Activated naive CD4-positive, alpha-beta T cell treated with anti-CD3 and anti-CD28 coated beads for 36 hours (primary cell): ENCODE measurements at regions not wholly inside any gene's neighbourhood (a gene's known extent, or its start where the extent isn't known, plus 50 kb on each side); places are given as distances from the start of the nearest gene placed in this dataset.

ENCODE experiments used
- CTCF ChIA-PET: fragments of 350-600 bp; sonication (Branson Sonifier 250); formaldehyde crosslinking; loops from one replicate; lab custom pipeline; 2021; ENCODE audit warnings: antibody characterized with exemption; lab: Charles Lee
- DNase-seq: peaks from one replicate; pipeline ENCODE4 v3.0.0-alpha.2; 2020
- H3K27ac Mint-ChIP-seq: one replicate; pipeline ENCODE4 v1.8.0; 2021; ENCODE audit warnings: mild to moderate bottlenecking, mixed read lengths
- H3K27me3 Mint-ChIP-seq: one replicate; pipeline ENCODE4 v1.8.0; 2021; ENCODE audit warnings: low read depth, mixed read lengths
- H3K36me3 Mint-ChIP-seq: one replicate; pipeline ENCODE4 v1.8.0; 2021; ENCODE audit warnings: low read depth, mixed read lengths
- H3K4me1 Mint-ChIP-seq: one replicate; pipeline ENCODE4 v1.8.0; 2021; ENCODE audit warnings: low read depth, mixed read lengths
- H3K4me3 Mint-ChIP-seq: one replicate; pipeline ENCODE4 v1.8.0; 2021; ENCODE audit warnings: mild to moderate bottlenecking, moderate library complexity, mixed read lengths
- H3K9me3 Mint-ChIP-seq: one replicate; pipeline ENCODE4 v1.8.0; 2021; ENCODE audit warnings: mixed read lengths
- intact Hi-C: fragments of 100-400 bp; cut with micrococcal nuclease; formaldehyde crosslinking; loops from one replicate; pipeline ENCODE4 v1.15.1; 2023

DNA sequence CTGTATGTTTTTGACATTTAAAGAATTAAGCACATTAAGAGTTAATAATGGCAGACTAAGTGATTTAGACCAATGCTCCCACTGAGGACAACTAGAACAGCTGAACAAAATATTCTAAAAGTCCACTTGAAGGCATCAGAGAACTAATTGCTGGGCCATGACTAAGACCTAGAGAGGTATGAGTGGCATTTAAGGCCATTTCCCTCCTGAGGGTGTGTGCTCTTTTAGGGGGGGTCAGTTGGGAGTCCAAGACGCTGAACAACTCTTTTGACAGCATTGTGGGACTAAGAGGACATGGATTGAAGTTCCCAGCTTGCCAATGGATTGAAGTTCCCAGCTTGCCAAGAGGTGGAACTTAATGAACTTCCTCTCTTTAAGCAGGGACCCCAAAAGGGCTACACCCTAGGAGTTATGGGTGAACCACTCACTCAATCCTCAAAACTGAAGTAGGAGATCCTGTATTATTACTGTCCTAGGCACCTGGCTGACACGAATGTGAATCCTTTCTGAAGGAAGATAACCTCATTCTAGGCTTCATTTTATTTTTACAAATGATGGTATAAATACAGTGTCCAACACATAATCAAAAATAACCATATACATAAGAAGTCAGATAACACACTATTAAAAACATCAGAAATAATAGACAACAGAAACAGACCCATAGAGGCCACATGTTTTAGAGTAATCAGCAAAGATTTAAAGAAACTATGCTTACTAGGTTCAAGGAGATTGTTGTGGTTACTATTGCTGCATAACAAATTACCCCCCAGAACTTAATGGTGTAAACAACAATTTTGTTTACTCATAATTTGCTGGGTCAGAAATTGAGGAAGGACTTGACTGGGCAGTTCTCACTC lies 175.1 kb downstream of the VEGFA start:
- H3K27me3 Mint-ChIP-seq: no peaks in the 10 kb centered on the region
- no peaks in the 10 kb centered on the region for H3K36me3 Mint-ChIP-seq
- H3K27ac Mint-ChIP-seq: no peak overlapping the region
- no peak overlapping the region for H3K4me3 Mint-ChIP-seq
- CTCF ChIA-PET: no interaction called here
- no peak for DNase-seq
- H3K4me1 Mint-ChIP-seq: no peaks in the 10 kb centered on the region
- intact Hi-C loops: no loop called here
- H3K9me3 Mint-ChIP-seq: peaks cover 22% of the 10 kb centered on the region

DNA sequence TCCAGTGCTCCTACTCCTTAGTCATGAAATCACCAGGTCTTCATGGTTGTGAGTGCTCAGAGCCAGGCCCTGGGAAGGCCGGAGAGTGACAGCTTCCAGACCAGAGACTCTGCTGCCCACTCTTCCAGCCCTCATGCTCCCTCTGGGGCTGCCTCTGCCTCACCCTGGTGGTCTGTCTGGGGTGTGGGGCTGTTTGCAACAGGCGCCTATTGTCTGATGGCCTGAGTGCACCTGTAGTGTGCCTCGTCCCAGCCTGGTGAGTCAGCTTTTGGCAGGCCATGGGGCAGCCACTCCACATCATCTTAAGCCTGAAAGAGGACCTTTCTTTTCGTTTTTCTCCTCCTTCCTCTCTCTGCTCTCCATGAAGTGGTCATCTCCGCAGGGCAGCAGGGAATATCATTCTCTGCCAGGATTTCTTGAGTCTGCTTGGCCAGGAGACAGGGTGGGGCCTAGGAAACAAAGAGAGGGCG lies 173.8 kb downstream of the VEGFA start:
- Mint-ChIP-seq H3K4me3 (no peak overlapping the region), H3K36me3 (no peaks in the 10 kb centered on the region), H3K27ac (no peak overlapping the region), H3K9me3 (peaks cover 22% of the 10 kb centered on the region), H3K4me1 (no peaks in the 10 kb centered on the region), H3K27me3 (no peaks in the 10 kb centered on the region)
- CTCF ChIA-PET: no interaction called here
- intact Hi-C loops: no loop called here
- no peak for DNase-seq

DNA sequence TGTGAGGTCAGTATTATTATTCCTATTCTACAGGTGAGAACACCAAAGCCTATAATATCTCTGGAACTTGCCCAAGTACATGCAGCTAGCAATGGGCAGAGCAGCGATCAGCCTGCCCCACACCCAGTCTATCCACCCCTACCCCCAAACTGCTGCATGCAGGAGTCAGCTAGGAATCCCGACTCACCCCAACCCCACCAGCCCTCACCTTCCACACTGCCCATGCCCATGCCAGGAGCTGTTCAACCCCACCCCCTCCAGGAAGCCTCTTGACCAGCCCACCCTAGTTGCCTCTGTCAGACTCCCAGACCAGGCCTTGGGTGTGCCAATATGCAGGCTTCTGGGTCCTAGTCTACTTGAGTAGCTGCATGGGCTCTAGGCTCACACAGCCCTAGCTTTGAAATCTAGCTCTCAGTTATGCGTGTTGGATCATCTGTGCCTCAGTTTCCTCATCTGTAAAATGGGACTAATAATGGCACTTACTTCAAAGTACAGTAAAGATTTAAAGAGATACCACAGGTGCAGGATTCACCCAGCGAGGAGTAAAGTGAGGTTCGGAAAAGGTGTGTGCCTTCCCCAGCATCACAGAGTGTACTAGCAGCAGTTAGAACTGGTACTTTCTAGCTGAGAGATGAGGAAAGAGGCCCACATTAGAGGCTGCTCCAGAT lies 173.2 kb downstream of the VEGFA start:
- Mint-ChIP-seq H3K27me3 (no peaks in the 10 kb centered on the region), H3K36me3 (no peaks in the 10 kb centered on the region), H3K27ac (no peak overlapping the region), H3K4me1 (no peaks in the 10 kb centered on the region), H3K9me3 (peaks cover 22% of the 10 kb centered on the region), H3K4me3 (no peak overlapping the region)
- intact Hi-C loops: no loop called here
- no peak for DNase-seq
- CTCF ChIA-PET: no interaction called here

DNA sequence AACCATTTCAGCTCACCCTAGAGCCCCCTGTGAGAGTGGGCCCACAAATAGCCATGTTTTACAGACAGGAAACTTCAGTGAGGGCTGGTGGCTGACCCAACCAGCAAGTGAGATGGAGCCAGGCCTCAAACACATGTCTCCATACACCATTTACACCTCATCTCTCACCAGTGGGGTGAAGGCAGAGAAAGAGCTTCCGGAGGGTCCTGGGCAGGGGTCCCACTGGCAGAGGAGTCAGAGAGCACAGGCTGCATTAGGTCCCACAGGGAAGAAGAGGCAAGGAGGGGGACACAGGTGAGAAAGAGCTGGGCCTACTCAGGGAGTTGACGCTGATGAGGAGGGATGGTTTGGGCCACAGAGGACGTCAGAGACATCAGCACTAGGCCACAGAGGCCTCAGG lies 172.6 kb downstream of the VEGFA start:
- H3K27me3 Mint-ChIP-seq: no peaks in the 10 kb centered on the region
- H3K36me3 Mint-ChIP-seq: no peaks in the 10 kb centered on the region
- no peak overlapping the region for H3K27ac Mint-ChIP-seq
- intact Hi-C loops: no loop called here
- H3K4me3 Mint-ChIP-seq: no peak overlapping the region
- CTCF ChIA-PET: no interaction called here
- no peaks in the 10 kb centered on the region for H3K4me1 Mint-ChIP-seq
- peaks cover 22% of the 10 kb centered on the region for H3K9me3 Mint-ChIP-seq
- no peak for DNase-seq

DNA sequence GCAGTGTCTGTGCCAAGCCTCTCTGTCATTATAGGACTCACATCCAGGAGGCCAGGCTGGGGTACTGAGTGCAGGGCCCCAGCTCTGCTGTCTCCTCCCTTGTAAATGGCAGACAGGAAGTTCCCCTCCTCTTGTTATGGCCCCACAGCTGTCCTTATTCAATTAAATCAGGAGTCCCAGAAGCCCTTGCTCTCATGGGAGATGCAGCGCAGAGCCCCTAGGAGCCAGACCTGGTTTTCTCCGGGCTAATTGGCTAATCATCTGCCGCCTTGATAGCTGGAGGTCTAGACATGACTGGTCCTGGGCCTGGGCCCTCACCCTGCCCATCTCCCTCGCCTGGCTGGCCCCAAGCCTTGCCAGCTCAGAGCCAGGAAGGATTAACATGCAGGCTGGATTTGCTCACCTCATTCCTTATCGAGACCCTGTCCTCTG lies 172.0 kb downstream of the VEGFA start:
- CTCF ChIA-PET: interaction anchor here (1.5 kb wide), 1 partner anchor 137 kb away, joined by 5 read pairs; no protein-coding TSS in a partner anchor
- H3K36me3 Mint-ChIP-seq: no peaks in the 10 kb centered on the region
- intact Hi-C loops: no loop called here
- H3K4me3 Mint-ChIP-seq: no peak overlapping the region
- H3K27me3 Mint-ChIP-seq: no peaks in the 10 kb centered on the region
- no peak for DNase-seq
- no peak overlapping the region for H3K27ac Mint-ChIP-seq
- peaks cover 22% of the 10 kb centered on the region for H3K9me3 Mint-ChIP-seq
- no peaks in the 10 kb centered on the region for H3K4me1 Mint-ChIP-seq

DNA sequence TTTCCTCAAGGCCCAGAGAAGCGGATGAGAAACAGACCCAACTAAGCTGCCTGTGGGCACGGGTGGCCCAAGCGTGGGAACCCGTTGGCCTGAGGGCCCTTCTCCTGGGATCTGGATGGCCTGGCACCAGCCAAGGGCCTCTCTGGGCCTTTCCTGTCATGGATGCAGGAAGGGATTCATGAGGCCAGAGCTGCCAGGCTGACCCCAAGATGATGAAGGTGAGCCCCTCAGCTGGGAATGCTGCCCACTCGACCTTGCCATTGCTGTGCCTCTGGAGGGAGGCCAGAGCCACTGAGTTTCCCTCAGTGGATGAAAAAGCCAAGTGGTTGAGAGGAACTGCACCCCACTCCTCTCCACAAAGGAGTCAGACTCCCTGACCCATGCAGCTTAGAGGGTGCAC lies 171.2 kb downstream of the VEGFA start:
- Mint-ChIP-seq H3K27ac (no peak overlapping the region), H3K36me3 (no peaks in the 10 kb centered on the region), H3K27me3 (no peaks in the 10 kb centered on the region), H3K4me3 (no peak overlapping the region), H3K9me3 (peaks cover 16% of the 10 kb centered on the region), H3K4me1 (no peaks in the 10 kb centered on the region)
- CTCF ChIA-PET: interaction anchor here (1.5 kb wide), 1 partner anchor 138 kb away, joined by 5 read pairs; no protein-coding TSS in a partner anchor
- no peak for DNase-seq
- intact Hi-C loops: no loop called here

DNA sequence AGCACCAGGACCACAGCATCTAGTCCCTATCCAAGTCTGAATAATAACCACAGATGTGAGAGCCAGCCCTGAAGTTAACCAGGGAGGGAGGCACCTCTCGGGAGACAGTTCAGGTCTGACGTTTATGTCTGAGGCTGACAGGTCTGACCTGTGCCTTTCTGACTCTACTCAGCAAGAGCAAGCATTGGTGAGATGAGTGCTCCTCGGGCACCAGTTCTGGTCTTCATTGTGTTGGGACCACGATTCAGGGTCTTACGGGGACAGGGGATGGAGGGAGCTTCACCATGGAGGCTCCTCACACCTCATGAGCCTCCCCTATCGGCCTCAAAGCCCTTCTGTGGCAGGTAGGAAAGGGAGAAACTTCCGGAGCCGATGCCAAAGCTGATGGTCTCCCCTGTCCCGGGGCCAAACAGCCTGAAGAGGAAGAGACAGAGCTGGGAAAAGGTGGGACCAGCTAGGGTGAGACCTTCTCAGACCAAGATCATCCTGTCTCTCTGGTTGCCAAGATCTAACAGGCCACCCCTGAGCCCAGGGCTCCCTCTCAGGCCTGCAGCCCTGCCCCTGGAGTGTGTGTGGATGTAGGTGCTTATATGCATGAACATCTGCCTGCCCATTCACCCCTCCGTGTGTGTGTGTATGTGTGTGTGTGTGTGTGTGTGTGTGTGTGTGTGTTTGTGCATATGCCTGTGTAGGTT lies 170.5 kb downstream of the VEGFA start:
- H3K27ac Mint-ChIP-seq: no peak overlapping the region
- no peak for DNase-seq
- CTCF ChIA-PET: interaction anchor here (0.6 to 1.5 kb wide), 2 partner anchors 138 to 167 kb away, joined by 3 to 5 read pairs; no protein-coding TSS in a partner anchor
- intact Hi-C loops: no loop called here
- no peak overlapping the region for H3K4me3 Mint-ChIP-seq
- H3K36me3 Mint-ChIP-seq: no peaks in the 10 kb centered on the region
- H3K9me3 Mint-ChIP-seq: peaks cover 16% of the 10 kb centered on the region
- no peaks in the 10 kb centered on the region for H3K27me3 Mint-ChIP-seq
- H3K4me1 Mint-ChIP-seq: no peaks in the 10 kb centered on the region

DNA sequence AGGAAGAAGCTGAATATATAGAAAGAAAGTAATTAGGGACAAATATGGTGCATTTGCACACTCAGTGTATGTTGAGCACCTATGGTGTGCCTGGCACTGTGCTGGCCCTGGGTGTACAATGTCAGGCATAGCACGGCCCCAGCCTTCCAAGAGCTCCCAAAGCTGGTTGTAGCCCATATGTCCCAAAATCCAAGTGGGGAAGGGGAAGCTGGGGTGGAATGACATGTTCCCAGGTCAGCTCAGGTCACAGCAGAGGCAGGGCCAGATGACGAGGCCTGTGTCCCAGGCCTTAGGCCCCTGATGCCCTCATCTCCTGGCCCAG lies 170.0 kb downstream of the VEGFA start:
- no peaks in the 10 kb centered on the region for H3K36me3 Mint-ChIP-seq
- CTCF ChIA-PET: interaction anchor here (0.6 kb wide), 1 partner anchor 167 kb away, joined by 3 read pairs; no protein-coding TSS in a partner anchor
- intact Hi-C loops: no loop called here
- H3K9me3 Mint-ChIP-seq: peaks cover 11% of the 10 kb centered on the region
- H3K27ac Mint-ChIP-seq: no peak overlapping the region
- DNase-seq: no peak
- no peak overlapping the region for H3K4me3 Mint-ChIP-seq
- H3K4me1 Mint-ChIP-seq: no peaks in the 10 kb centered on the region
- no peaks in the 10 kb centered on the region for H3K27me3 Mint-ChIP-seq

DNA sequence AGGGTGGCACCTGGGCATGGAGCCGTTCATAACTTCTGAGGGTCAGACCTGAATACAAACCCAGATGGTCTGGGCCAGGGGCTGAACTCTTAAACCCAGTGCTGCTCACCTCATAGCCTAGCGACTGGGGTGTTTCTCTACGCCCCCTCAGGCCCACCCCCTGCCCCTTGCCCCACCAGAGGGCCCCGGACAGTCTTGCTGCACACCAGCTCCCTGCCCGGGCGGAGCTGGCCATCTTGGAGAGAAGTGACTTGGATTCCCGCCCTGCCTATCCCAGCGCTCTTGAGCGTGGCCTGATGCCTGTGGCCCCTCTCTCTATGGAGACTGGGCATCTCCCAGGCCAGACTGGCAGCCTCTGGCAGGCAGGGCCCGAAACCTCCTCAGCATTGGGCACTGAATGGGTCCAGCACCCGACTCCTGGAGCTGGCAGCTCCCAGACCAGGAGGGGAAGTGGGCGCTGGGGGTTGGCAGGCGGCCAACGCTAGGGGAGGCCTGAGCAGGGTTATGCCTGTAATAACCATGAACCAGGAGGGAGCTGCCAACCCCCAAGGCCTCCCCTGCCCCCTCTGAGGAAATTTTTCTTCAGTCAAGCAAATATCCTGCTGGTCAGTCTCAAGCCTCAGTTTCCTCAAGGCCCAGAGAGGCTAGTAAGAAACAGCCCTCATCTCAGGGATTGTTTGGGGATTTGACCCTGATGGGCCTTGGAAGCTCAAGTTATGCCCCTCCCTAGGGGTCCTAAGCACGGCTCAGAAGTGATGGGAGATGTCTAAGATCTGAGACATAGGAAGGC lies 169.5 kb downstream of the VEGFA start:
- CTCF ChIA-PET: no interaction called here
- H3K9me3 Mint-ChIP-seq: peaks cover 6% of the 10 kb centered on the region
- intact Hi-C loops: no loop called here
- DNase-seq: no peak
- H3K27me3 Mint-ChIP-seq: no peaks in the 10 kb centered on the region
- no peak overlapping the region for H3K27ac Mint-ChIP-seq
- no peaks in the 10 kb centered on the region for H3K4me1 Mint-ChIP-seq
- no peak overlapping the region for H3K4me3 Mint-ChIP-seq
- no peaks in the 10 kb centered on the region for H3K36me3 Mint-ChIP-seq

DNA sequence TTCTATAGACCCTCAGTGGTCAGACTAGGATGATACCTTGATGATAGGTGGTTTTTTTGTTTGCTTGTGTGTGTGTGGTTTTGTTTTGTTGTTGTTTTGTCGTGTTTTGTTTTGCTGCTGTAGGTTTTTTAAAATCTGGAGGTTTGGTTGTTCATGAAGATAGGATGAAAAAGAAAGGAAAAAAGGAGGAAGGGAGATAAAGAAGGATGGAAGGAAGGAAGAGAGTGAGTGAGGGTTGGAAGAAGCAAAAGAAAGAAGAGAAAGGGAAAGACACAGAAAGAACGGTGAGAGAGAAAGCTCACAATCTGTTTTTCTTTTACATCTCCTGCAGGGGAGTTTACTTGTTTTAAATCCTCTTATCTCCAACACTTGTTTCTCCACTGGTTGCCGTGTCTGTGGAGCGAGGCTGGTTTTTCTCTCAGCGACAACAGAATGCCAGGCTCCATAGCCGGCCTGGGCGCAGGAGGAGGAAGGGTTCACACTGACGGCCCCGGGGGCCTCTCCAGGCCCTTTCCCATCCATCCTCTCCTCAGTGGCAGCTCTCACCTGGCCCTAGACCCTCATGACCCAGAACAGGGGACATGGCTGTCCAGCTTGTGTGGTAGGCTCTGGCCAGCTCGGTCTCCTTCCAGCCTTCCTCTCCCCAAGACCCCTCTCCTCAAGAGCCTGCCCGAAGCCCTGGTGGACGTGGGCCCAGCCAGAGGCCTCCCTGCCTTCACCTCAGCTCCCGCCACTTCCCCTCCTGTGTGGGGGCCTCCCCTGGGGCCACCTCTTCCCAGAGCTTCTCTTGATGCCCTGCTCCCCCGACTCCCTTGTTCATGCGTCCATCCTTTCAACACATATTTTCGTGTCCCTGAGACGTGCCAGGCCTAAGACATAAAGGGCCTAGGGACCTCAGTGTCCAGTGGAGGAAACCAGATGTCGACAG lies 168.4 kb downstream of the VEGFA start:
- intact Hi-C loops: no loop called here
- Mint-ChIP-seq H3K9me3 (no peaks in the 10 kb centered on the region), H3K27ac (no peak overlapping the region), H3K4me3 (no peak overlapping the region), H3K27me3 (no peaks in the 10 kb centered on the region), H3K36me3 (no peaks in the 10 kb centered on the region), H3K4me1 (no peaks in the 10 kb centered on the region)
- CTCF ChIA-PET: no interaction called here
- DNase-seq: no peak
